Peyer's patch (tissue), 4 donors: ENCODE measurements at regions not wholly inside any gene's neighbourhood (a gene's known extent, or its start where the extent isn't known, plus 50 kb on each side); places are given as distances from the start of the nearest gene placed in this dataset.

Experiments
- POLR2A ChIP-seq, 2 donors: fragments of 450-650 bp; IDR thresholded peaks; one replicate each; pipeline ENCODE4 v1.5.1; 2017; ENCODE audit warnings: antibody characterized with exemption in 2 of 2, mild to moderate bottlenecking in 2 of 2, moderate library complexity in 2 of 2
- TF ChIP-seq, protein P1 (sequence below), 6 experiments: fragments of 450-650 bp in 4 of 6; fragments of 200-600 bp in 2 of 6; sonication (generic) in 1 of 6; IDR thresholded peaks; one replicate each; pipeline ENCODE4 v1.5.1; 2017 to 2019; ENCODE audit warnings: antibody characterized with exemption in 6 of 6, mild to moderate bottlenecking in 3 of 6, moderate library complexity in 1 of 6

DNA sequence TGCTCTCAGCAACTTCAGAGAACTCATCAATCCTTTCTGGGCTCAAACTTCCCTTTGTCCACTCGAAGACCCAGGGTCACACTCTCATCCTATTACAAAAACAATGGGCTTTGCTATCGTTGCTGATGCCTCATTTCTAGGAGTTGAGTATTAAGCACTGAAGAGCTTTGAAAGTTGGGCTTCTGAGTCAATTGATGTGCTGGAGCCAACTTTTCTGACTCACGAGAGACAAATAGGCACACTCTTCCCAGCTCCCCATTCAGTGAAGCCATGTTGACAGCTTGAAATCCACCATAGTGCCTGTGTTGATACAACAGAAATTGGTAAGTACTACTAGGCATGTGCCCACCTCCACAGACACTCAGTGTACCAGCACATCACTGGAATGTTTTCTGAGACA is 97.5 kb upstream of the PRSS58 start:
- TF ChIP-seq, protein P1, sequence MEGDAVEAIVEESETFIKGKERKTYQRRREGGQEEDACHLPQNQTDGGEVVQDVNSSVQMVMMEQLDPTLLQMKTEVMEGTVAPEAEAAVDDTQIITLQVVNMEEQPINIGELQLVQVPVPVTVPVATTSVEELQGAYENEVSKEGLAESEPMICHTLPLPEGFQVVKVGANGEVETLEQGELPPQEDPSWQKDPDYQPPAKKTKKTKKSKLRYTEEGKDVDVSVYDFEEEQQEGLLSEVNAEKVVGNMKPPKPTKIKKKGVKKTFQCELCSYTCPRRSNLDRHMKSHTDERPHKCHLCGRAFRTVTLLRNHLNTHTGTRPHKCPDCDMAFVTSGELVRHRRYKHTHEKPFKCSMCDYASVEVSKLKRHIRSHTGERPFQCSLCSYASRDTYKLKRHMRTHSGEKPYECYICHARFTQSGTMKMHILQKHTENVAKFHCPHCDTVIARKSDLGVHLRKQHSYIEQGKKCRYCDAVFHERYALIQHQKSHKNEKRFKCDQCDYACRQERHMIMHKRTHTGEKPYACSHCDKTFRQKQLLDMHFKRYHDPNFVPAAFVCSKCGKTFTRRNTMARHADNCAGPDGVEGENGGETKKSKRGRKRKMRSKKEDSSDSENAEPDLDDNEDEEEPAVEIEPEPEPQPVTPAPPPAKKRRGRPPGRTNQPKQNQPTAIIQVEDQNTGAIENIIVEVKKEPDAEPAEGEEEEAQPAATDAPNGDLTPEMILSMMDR (IDR thresholded peaks at IDR 0.05): no peak
- TF ChIP-seq POLR2A (IDR thresholded peaks at IDR 0.05): no peak
